Mesenchymal stem cell (in vitro differentiated cells and primary cell): ENCODE measurements at regions not wholly inside any gene's neighbourhood (a gene's known extent, or its start where the extent isn't known, plus 50 kb on each side); places are given as distances from the start of the nearest gene placed in this dataset.

Source experiments
- DNase-seq: peaks from one replicate; pipeline ENCODE4 v3.0.0-alpha.2; 2013
- H2AFZ ChIP-seq: one replicate; pipeline ENCODE4 v1.6.1; 2013; ENCODE audit warnings: low read depth, mild to moderate bottlenecking, control low read depth, inconsistent platforms, low read length, moderate library complexity
- H2AK5ac ChIP-seq: 2 replicates; pipeline ENCODE4 v1.6.1; 2013; ENCODE audit warnings: low read length, moderate library complexity, mild to moderate bottlenecking, inconsistent platforms; ENCODE audit not compliant: severe bottlenecking
- H2BK120ac ChIP-seq: one replicate; pipeline ENCODE4 v1.6.1; 2013; ENCODE audit warnings: low read depth, mild to moderate bottlenecking, inconsistent platforms, low read length, moderate library complexity
- H2BK12ac ChIP-seq, 2 experiments: one replicate each; pipeline ENCODE4 v1.6.1; 2013; ENCODE audit warnings: inconsistent platforms in 2 of 2, low read length in 2 of 2, mild to moderate bottlenecking in 2 of 2, moderate library complexity in 2 of 2, control low read depth in 1 of 2
- H2BK15ac ChIP-seq: one replicate; pipeline ENCODE4 v1.6.1; 2013; ENCODE audit warnings: mild to moderate bottlenecking, low read depth, inconsistent platforms; ENCODE audit not compliant: poor library complexity, severe bottlenecking
- H2BK5ac ChIP-seq: 2 replicates; pipeline ENCODE4 v1.6.1; 2013; ENCODE audit warnings: low read depth, mild to moderate bottlenecking, low read length, control low read depth, inconsistent platforms; ENCODE audit not compliant: poor library complexity, severe bottlenecking
- H3K14ac ChIP-seq, 2 experiments: one replicate each; pipeline ENCODE4 v1.6.1; 2013; ENCODE audit warnings: inconsistent platforms in 2 of 2, low read length in 2 of 2, control low read depth in 1 of 2, mild to moderate bottlenecking in 1 of 2, moderate library complexity in 1 of 2
- H3K18ac ChIP-seq, 2 experiments: one replicate each; pipeline ENCODE4 v1.6.1; 2013; ENCODE audit warnings: inconsistent platforms in 2 of 2, low read length in 2 of 2, control low read depth in 1 of 2, low read depth in 1 of 2, mild to moderate bottlenecking in 1 of 2
- H3K23ac ChIP-seq, 2 experiments: one replicate each; pipeline ENCODE4 v1.6.1; 2013; ENCODE audit warnings: inconsistent platforms in 2 of 2, low read length in 2 of 2, mild to moderate bottlenecking in 2 of 2, moderate library complexity in 2 of 2, control low read depth in 1 of 2
- H3K27ac ChIP-seq: 2 replicates; pipeline ENCODE4 v1.5.1; 2013; ENCODE audit warnings: mild to moderate bottlenecking, moderate library complexity, low read length, control low read depth, inconsistent platforms; ENCODE audit not compliant: poor library complexity, severe bottlenecking
- H3K27me3 ChIP-seq, 2 experiments: 2 replicates each; pipeline versions ENCODE4 v1.6.1 to v1.7.0; 2013; ENCODE audit warnings: low read length in 2 of 2, mild to moderate bottlenecking in 2 of 2, moderate library complexity in 2 of 2, control low read depth in 1 of 2, inconsistent platforms in 1 of 2; ENCODE audit not compliant: control insufficient read depth in 1 of 2, insufficient read depth in 1 of 2
- H3K36me3 ChIP-seq, 2 experiments: 2 replicates each; pipeline versions ENCODE4 v1.6.1 to v1.7.0; 2013; ENCODE audit warnings: low read length in 2 of 2, control low read depth in 1 of 2, inconsistent platforms in 1 of 2, low read depth in 1 of 2, mild to moderate bottlenecking in 1 of 2; ENCODE audit not compliant: insufficient read depth in 2 of 2, control insufficient read depth in 1 of 2
- H3K4ac ChIP-seq, 2 experiments: one replicate each; pipeline ENCODE4 v1.6.1; 2013; ENCODE audit warnings: inconsistent platforms in 2 of 2, low read length in 2 of 2, mild to moderate bottlenecking in 2 of 2, moderate library complexity in 2 of 2, control low read depth in 1 of 2, low read depth in 1 of 2
- H3K4me1 ChIP-seq: 2 replicates; pipeline ENCODE4 v1.6.1; 2013; ENCODE audit warnings: low read depth, low read length, control low read depth; ENCODE audit not compliant: control insufficient read depth, insufficient read depth
- H3K4me2 ChIP-seq: 2 replicates; pipeline ENCODE4 v1.6.1; 2013; ENCODE audit warnings: low read length, mild to moderate bottlenecking, inconsistent platforms; ENCODE audit not compliant: poor library complexity, severe bottlenecking
- H3K4me3 ChIP-seq, 2 experiments: 2 replicates each; pipeline versions ENCODE4 v1.5.1 to v1.7.0; 2013; ENCODE audit warnings: low read length in 2 of 2, mild to moderate bottlenecking in 2 of 2, control low read depth in 1 of 2, low read depth in 1 of 2; ENCODE audit not compliant: insufficient read depth in 1 of 2
- H3K79me1 ChIP-seq: replicated peaks from 2 replicates; pipeline ENCODE4 v1.6.1; 2013; ENCODE audit warnings: mild to moderate bottlenecking, control low read depth, low read length, inconsistent platforms; ENCODE audit not compliant: poor library complexity, severe bottlenecking
- H3K9ac ChIP-seq: 2 replicates; pipeline ENCODE4 v1.7.0; 2013; ENCODE audit warnings: mild to moderate bottlenecking, low read length, moderate library complexity
- H3K9me3 ChIP-seq: 2 replicates; pipeline ENCODE4 v1.7.0; 2013; ENCODE audit warnings: mild to moderate bottlenecking, low read length; ENCODE audit not compliant: control insufficient read depth
- H4K8ac ChIP-seq: one replicate; pipeline ENCODE4 v1.6.1; 2013; ENCODE audit warnings: inconsistent platforms, mild to moderate bottlenecking, low read length, moderate library complexity
- H4K91ac ChIP-seq: one replicate; pipeline ENCODE4 v1.6.1; 2013; ENCODE audit warnings: mild to moderate bottlenecking, low read length, inconsistent platforms
- WGBS: methylation state at CpG from one replicate; pipeline ENCODE4 v1.1.7; 2013; ENCODE audit warnings: mixed read lengths; 5-methylcytosine and 5-hydroxymethylcytosine counted together

DNA sequence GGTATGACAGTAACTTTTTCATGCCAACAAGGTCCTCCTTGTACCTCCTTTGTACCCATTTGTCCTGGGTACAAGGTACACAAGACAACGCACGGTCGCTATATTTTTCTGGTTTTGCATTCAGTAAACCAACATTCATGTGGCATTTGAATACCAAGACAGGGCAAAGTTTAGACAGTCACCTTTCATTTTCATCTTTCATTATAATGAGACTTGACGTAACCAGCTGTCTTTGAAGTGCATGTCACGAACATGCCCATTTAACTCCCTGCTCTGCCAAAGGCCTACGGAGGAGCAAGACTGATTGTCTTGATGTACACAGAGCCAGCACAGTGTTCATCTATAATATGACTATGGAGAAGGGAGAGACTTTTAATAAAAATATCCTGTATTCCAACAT is 91.0 kb downstream of the SETD4 start:
- DNase-seq: no peak
- no peak overlapping the region for H2BK15ac ChIP-seq
- H3K4me2 ChIP-seq: no peak overlapping the region
- no peak overlapping the region for H2BK12ac ChIP-seq
- no peak overlapping the region for H3K14ac ChIP-seq
- no peak overlapping the region for H2AK5ac ChIP-seq
- H3K9me3 ChIP-seq: no peaks in the 10 kb centered on the region
- H3K27me3 ChIP-seq: peaks cover 2 to 17% of the 10 kb centered on the region in 2 experiments
- H3K18ac ChIP-seq: no peak overlapping the region
- H3K4ac ChIP-seq: no peak overlapping the region
- H3K9ac ChIP-seq: no peak overlapping the region
- H2BK120ac ChIP-seq: no peak overlapping the region
- 80% methylated on average over 6 of the region's 6 CpGs for WGBS
- H2AFZ ChIP-seq: no peak overlapping the region
- H4K91ac ChIP-seq: no peak overlapping the region
- H4K8ac ChIP-seq: no peak overlapping the region
- H3K27ac ChIP-seq: no peak overlapping the region
- no peak overlapping the region for H3K23ac ChIP-seq
- no peaks in the 10 kb centered on the region for H3K36me3 ChIP-seq
- no peaks in the 10 kb centered on the region for H3K79me1 ChIP-seq
- H3K4me3 ChIP-seq: no peak overlapping the region
- H2BK5ac ChIP-seq: no peak overlapping the region
- H3K4me1 ChIP-seq: no peaks in the 10 kb centered on the region

DNA sequence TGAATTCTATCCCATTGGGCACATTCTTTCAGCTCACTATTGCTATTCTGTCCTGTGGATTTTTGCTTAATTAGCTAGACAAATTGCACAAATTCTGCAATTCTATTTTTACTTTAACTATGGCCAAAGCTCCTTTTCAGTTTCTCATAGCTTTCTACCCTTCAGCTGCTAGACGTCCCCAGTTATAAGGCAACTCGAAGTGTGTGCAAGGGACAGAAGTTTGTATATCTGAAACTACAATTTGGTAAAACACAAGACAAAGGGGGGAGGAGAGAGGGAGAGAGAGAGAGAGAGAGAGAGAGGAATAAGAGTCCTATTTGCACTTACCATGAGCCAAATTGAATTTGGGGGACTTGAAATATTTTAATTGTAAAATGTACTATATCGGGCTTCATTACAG is 91.8 kb downstream of the SETD4 start:
- 84% methylated on average over 2 of the region's 3 CpGs for WGBS
- no peak overlapping the region for H3K27ac ChIP-seq

GRCh38 chr21:35965699-35966098 is 94.6 kb downstream of the SETD4 start:
- no peak overlapping the region for H3K9ac ChIP-seq
- H3K23ac ChIP-seq: no peak overlapping the region
- no peak overlapping the region for H2BK15ac ChIP-seq
- H2AFZ ChIP-seq: no peak overlapping the region
- H3K27me3 ChIP-seq: peaks cover 11 to 25% of the 10 kb centered on the region in 2 experiments
- H3K79me1 ChIP-seq: no peaks in the 10 kb centered on the region
- H3K4me2 ChIP-seq: no peak overlapping the region
- H2BK12ac ChIP-seq: no peak overlapping the region
- no peak overlapping the region for H2AK5ac ChIP-seq
- H3K4me1 ChIP-seq: no peaks in the 10 kb centered on the region
- no peaks in the 10 kb centered on the region for H3K9me3 ChIP-seq
- H2BK120ac ChIP-seq: no peak overlapping the region
- no peak for DNase-seq
- H2BK5ac ChIP-seq: no peak overlapping the region
- no peak overlapping the region for H3K27ac ChIP-seq
- H3K4ac ChIP-seq: no peak overlapping the region
- no peak overlapping the region for H3K4me3 ChIP-seq
- no peak overlapping the region for H4K8ac ChIP-seq
- no peak overlapping the region for H3K18ac ChIP-seq
- 93% methylated on average over 4 of the region's 4 CpGs for WGBS
- H4K91ac ChIP-seq: no peak overlapping the region
- H3K36me3 ChIP-seq: no peaks in the 10 kb centered on the region
- H3K14ac ChIP-seq: no peak overlapping the region

More for the DNA sequence above, 91.8 kb downstream of the SETD4 start:
- no peak overlapping the region for H3K4ac ChIP-seq
- no peak overlapping the region for H2AFZ ChIP-seq
- no peak overlapping the region for H3K9ac ChIP-seq
- no peak overlapping the region for H2BK12ac ChIP-seq
- no peak overlapping the region for H2BK15ac ChIP-seq
- no peaks in the 10 kb centered on the region for H3K79me1 ChIP-seq
- H4K91ac ChIP-seq: no peak overlapping the region
- H3K27me3 ChIP-seq: peaks cover 2 to 11% of the 10 kb centered on the region in 2 experiments
- H3K4me2 ChIP-seq: no peak overlapping the region
- DNase-seq: no peak
- no peak overlapping the region for H3K23ac ChIP-seq
- no peak overlapping the region for H3K4me3 ChIP-seq
- H2BK5ac ChIP-seq: no peak overlapping the region
- no peak overlapping the region for H3K14ac ChIP-seq
- no peaks in the 10 kb centered on the region for H3K4me1 ChIP-seq
- no peak overlapping the region for H3K18ac ChIP-seq
- H3K9me3 ChIP-seq: no peaks in the 10 kb centered on the region
- no peak overlapping the region for H2AK5ac ChIP-seq
- H3K36me3 ChIP-seq: no peaks in the 10 kb centered on the region
- no peak overlapping the region for H4K8ac ChIP-seq
- H2BK120ac ChIP-seq: no peak overlapping the region

DNA sequence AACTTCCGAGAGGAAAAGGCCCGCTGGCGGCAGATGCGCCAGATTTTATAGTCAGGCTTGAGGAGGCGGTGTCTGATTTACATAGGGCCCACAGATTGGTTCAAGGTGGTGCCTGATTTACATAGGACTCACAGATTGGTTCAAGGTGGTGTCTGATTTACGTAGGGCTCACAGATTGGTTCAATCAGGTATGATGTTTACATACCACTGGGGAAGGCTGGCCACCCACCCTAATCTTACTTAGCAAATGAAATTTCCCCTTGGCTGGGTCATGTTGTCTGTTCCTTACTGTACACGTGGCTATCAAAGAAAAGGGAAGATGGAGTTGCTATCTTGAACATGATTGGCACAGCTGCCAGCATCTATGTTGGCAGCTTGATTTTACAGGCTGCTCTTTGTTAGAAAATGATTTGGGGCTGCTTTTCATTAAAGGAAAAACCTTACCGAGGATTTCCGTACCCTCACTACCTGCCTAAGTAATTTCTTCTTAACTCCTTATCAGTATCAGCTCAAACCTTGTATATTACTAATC is 96.3 kb downstream of the SETD4 start:
- Histone ChIP-seq H3K4me3 (no peak overlapping the region), H3K14ac (no peak overlapping the region), H3K4me1 (no peaks in the 10 kb centered on the region), H3K9ac (no peak overlapping the region), H3K18ac (no peak overlapping the region), H3K79me1 (no peaks in the 10 kb centered on the region), H3K4me2 (no peak overlapping the region), H2BK15ac (no peak overlapping the region), H2AFZ (no peak overlapping the region), H4K91ac (no peak overlapping the region), H4K8ac (no peak overlapping the region), H3K27me3 (peaks cover 11 to 25% of the 10 kb centered on the region in 2 experiments), H2BK120ac (no peak overlapping the region), H2BK5ac (no peak overlapping the region), H3K36me3 (no peaks in the 10 kb centered on the region), H2AK5ac (no peak overlapping the region), H3K23ac (no peak overlapping the region), H3K9me3 (no peaks in the 10 kb centered on the region), H2BK12ac (no peak overlapping the region), H3K4ac (no peak overlapping the region), H3K27ac (no peak overlapping the region)
- 93% methylated on average over 7 of the region's 9 CpGs for WGBS
- DNase-seq: no peak
